GM18511 (cell line): ENCODE measurements at regions not wholly inside any gene's neighbourhood (a gene's known extent, or its start where the extent isn't known, plus 50 kb on each side); places are given as distances from the start of the nearest gene placed in this dataset.
"Not testable (repeated sequence)": the region's sequence is repeated elsewhere in the genome, so short reads cannot be mapped to it uniquely, and the experiment has no call there.

Experiments
- ATAC-seq: cut with Tn5 transposase; IDR thresholded peaks from one replicate; pipeline ENCODE4 v1.9.1; 2021; ENCODE audit warnings: mild to moderate bottlenecking, moderate library complexity; ENCODE audit not compliant: unreplicated experiment

GRCh38 chr3:163361357-163361878 is 1716.9 kb downstream of the SI start:
- ATAC-seq, result not testable (repeated sequence)

- ATAC-seq, result no peak
These were observed 1730.4 kb downstream of the SI start for GRCh38 chr3:163347944-163348343.

- no peak for ATAC-seq
These were observed 1742.9 kb downstream of the SI start for GRCh38 chr3:163335429-163335828.

DNA sequence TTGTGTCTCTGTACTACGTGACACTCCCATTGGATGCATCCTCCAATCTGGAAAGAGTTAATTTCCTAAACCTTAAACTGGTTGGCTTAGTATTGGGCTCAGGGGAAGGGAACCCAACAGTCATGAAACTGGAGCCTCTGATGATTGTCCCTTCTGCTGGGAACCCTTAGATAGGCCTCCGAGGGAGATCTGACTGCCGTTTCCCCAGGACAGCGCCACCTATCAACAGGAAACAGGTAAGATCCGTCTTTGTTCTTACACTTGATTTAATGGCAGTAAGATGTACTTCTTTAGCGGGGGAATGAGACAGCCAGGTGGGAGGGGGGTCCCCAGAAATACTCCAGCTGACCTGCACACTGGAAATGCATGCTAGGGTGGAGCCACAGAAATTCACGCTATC is 1749.6 kb downstream of the SI start:
- no peak for ATAC-seq

DNA sequence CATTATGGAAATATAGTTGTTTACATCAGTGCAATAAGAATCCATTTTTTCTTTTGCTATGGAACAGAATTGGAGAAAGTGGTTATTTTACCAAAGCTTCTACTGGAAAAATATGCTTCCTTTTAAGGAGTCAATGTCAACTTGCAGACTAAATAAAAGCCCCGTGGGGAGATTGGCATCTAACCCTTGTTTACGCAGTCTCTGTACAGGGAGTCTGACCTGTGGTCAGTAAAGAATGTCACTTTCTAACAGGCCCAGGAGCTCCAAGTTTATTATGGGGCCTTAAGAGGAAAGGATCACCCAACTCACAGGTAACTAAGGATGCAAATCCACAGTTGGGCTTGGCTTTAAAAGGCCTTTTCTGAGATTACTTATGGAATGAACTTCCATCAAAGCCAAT is 1751.2 kb downstream of the SI start:
- ATAC-seq, result no peak

DNA sequence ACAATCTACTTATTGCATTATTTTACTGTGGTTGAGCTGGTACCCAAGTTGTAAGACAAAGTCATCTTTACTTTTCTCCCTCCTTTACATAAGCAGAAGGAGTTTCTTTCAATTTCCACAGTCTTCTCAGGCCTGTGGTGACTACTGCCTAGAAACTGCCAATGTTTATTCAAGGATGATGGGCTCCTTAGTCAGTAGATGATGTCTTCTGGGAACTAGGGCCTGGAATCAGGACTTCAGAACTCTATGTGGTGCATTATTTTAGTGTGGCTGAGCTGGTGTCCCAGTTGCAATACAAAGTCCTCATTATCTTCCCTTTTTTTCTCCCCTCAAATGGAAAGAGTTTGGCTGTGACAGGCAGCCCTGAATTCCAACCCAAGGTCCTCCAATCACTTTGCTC is 1762.5 kb downstream of the SI start:
- no peak for ATAC-seq

DNA sequence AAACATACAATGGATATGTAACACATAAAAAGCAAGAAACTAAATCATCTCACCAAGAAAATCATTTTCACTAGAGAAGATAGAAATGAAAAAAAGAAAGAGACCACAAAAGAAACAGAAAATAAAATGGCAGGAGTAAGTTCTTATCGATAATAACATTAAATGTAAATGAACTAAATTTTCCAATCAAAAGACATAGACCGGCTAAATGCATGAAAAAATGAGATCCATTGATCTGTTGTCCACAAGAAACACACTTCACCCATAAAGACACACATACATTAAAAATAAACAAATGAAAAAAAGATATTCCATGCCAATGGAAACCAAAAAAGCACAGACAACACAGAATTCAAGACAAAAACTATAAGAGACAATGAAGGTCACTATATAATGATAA is 1771.9 kb downstream of the SI start:
- ATAC-seq, result no peak

DNA sequence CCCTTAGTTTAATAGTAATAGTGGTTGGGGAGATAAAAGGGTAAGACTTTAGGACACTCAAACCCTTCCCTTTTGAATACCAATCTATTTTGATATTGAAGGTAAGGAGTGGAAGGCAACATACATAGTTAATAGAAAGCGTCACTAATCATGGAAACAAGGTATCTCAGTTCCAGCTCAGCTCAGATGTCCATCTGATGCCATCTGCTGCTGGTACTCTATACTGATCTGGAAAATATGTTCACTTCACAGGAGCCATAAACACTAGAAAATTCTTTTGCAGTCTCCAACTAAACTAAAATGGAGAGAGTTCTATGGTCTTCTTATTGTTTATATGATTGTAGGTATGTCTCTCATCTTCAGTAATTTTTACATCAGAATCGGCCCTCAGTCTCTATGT is 1777.1 kb downstream of the OTOL1 start:
- no peak for ATAC-seq

DNA sequence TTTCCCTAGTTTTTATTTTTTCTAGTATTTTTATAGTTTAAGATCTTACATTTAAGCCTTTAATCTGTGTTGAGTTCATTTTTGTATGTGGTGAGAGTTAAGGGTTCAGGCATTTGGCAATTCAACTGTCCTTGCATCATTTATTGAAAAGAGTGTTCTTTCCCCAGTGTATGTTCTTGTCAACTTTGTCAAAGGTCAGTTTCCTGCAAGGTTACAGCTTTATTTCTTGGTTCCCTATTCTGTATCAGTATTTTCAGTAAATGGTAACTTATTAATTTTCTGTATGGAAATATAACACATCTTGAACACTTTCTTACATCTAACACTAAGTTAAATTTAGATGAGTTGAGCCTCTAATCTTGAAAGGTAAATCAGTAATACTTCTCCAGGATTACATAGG is 1770.1 kb downstream of the OTOL1 start:
- no peak for ATAC-seq

DNA sequence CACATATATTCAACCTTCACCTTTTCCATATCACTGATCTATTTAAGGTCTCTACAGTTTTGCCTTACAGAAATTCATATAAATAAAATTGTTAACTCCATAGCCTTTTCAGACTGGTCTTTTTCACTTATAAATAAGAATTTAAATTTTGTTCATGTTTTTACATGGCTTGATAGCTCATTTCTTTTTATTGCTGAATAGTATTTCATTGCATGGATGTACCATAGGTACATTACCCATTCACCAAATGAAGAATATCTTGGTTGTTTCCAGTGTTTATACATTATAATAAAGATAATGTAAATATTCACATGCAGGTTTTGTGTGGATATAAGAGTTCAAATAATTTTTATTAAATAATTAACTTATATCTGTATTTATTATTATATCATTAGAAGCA is 1765.0 kb downstream of the OTOL1 start:
- ATAC-seq, result no peak

DNA sequence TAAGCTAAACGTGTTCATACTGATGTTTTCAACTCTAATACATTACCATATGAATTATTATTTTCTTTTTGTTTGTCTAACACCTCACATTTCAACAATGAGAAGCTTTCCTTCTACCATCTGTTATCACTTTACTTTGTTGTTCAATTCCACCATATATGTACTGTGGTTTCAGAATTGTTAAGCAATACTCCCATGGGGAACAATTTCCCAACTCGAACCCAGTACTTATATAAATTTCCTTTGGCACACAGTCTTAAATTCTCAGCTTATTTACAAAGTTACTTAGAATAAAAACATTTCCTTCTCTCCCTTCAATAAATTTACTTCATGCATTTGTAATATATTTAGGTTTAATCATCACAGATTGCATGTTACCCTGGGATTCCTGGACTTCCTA is 1764.4 kb downstream of the OTOL1 start:
- ATAC-seq, result no peak

DNA sequence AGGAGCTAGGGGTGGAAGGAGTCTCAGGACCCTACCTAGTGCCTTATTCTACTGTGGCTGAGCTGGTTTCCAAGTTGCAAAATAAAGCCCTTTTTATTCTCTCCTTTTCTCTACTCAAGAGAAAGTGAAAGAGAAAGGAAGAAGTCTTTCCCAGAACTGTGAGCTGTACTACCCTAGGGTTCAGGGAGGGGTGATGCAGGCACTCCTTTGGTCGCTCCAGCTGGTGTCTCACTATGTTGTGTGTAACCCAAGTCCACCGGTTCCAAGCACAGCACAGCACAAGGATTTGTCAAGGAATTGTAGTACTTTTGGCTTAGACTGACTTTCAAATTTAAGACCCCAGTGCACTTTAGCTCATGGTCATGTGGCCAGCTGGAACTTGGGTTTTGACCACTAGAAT is 1721.7 kb downstream of the OTOL1 start:
- no peak for ATAC-seq

DNA sequence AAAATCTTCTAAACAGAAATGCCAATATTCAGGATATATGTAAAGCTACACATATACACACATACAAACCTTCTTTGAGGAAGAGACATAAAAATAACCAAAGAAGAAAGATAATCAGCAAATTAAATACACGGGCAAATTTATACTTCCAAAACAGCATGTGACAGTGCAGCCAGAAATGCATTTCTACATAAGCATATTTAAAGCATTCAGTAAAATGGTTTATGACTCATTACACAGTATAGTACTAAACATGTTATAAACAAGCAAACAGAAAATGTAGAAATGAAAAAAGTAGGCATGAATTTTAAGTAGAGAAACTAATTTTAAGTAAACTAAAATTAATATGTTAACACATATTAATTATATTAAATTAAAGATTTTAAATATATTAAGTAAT is 1717.2 kb downstream of the OTOL1 start:
- ATAC-seq, result no peak

DNA sequence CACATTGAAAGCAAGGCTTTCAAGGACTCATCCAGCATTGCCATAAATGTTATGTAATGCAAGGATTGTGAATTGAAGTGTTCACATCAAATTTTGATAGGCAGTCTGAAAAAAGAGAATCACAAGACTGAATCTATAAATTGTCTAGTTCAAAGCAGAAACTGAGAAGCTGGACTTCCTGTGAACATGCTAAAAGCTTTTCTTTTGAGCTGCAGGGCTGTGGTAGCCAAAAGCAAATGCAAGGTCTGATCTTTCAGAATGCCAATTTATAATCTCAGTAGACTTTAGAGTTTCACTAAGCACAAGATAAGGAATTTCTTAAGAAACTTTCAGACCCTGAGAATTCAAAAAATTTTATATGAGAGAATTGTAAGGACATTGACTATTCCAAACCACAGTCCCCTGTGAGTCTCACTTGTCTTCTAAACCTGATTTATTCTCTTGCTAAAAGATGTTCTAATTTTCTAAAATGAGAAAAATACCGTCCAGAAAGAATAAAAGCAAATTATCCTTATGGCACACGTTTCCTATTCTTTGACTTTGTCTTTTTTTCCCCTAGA is 1700.3 kb downstream of the OTOL1 start:
- ATAC-seq, result no peak

DNA sequence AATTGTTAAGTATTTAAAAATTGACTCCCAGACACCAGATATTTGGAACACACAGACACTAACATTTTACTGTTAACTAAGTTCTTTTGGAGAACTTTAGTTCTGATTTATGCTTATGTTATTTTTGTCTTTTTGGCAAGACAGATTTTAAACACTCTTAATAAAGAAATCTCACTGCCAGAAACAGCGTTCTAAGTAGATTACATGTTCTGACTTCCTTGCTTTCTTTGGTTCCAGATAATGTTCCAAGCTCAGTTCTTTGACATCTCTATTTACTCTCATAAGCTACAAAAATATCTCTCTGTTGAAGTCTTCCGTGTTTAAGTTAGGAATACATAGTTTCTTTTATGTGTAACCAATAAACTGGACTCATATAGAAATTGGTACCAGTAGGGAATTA is 1699.6 kb downstream of the OTOL1 start:
- ATAC-seq, result no peak

- no peak for ATAC-seq
These were observed 1689.2 kb downstream of the OTOL1 start for GRCh38 chr3:163185721-163186350.

GRCh38 chr3:163175970-163176369 is 1679.4 kb downstream of the OTOL1 start:
- no peak for ATAC-seq

DNA sequence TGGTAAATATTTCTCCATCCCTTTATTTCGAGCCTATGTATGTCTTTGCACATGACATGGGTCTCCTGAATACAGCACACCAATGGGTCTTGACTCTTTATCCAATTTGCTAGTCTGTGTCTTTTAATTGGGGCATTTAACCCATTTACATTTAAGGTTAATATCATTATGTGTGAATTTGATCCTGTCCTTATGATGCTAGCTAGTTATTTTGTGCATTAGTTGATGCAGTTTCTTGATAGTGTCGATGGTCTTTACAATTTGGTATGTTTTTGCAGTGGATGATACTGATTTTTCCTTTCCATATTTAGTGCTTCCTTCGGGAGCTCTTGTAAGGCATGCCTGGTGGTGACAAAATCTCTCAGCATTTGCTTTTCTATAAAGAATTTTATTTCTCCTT is 1675.9 kb downstream of the OTOL1 start:
- not testable (repeated sequence) for ATAC-seq

GRCh38 chr3:163166197-163166596 is 1669.6 kb downstream of the OTOL1 start:
- ATAC-seq, result no peak

DNA sequence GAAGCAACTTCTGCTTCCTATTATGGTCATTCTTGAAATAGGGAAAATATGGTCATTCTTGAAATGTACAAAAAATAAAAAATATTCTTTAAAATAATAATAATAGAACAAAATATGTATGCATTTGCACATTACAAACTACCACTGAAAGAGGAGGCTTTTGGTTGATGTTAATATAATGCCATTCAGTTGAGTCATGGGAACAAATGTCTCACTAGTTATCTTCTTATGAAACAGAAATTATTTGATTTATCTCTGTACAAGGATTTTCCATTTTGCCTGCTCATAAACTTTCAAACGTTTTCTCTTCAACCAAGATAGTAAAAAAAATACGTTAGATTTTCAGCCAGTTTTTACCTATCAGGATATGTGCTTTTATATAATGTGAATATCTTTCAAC is 1662.7 kb downstream of the OTOL1 start:
- ATAC-seq, result no peak

GRCh38 chr3:163139600-163139999 is 1643.0 kb downstream of the OTOL1 start:
- no peak for ATAC-seq

GRCh38 chr3:163138258-163138657 is 1641.7 kb downstream of the OTOL1 start:
- ATAC-seq, result no peak

DNA sequence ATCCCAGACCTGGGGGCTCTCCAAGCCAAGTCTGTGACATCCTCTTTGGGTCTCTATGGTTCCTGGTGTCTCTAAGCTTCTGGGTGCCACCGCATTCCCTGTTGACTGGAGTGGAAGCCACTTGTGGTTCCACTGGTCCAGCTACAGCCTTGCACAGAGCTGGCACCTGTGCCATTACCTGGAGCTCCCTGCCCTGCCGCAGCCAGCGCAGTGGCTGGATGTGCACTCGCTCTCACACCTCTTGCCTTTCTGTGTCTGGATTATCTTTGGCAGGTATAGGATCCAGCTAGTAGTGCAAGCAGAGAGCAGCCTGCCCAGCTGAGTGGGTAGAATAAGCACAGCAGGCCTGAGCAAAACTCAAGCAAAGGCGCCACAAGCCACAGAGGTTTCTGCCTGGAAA is 1635.5 kb downstream of the OTOL1 start:
- ATAC-seq, result no peak
